Osteocyte (in vitro differentiated cells): ENCODE measurements at regions not wholly inside any gene's neighbourhood (a gene's known extent, or its start where the extent isn't known, plus 50 kb on each side); places are given as distances from the start of the nearest gene placed in this dataset.

ENCODE experiments used
- DNase-seq: peaks from one replicate; pipeline ENCODE4 v3.0.0; 2021; ENCODE audit warnings: mixed read lengths; ENCODE audit not compliant: unreplicated experiment; ENCODE audit errors: extremely low spot score
- H3K27ac Mint-ChIP-seq: one replicate; pipeline ENCODE4 v1.8.0; 2021; ENCODE audit warnings: mild to moderate bottlenecking, mixed read lengths; ENCODE audit not compliant: unreplicated experiment
- H3K27me3 Mint-ChIP-seq: one replicate; pipeline ENCODE4 v1.8.0; 2021; ENCODE audit warnings: mixed read lengths; ENCODE audit not compliant: unreplicated experiment
- H3K36me3 Mint-ChIP-seq: one replicate; pipeline ENCODE4 v1.8.0; 2021; ENCODE audit warnings: mixed read lengths; ENCODE audit not compliant: unreplicated experiment
- H3K4me1 Mint-ChIP-seq: one replicate; pipeline ENCODE4 v1.8.0; 2021; ENCODE audit warnings: mixed read lengths; ENCODE audit not compliant: unreplicated experiment
- H3K4me3 Mint-ChIP-seq: one replicate; pipeline ENCODE4 v1.8.0; 2021; ENCODE audit warnings: mild to moderate bottlenecking, moderate library complexity, mixed read lengths; ENCODE audit not compliant: unreplicated experiment
- H3K9me3 Mint-ChIP-seq: one replicate; pipeline ENCODE4 v1.8.0; 2021; ENCODE audit warnings: mixed read lengths; ENCODE audit not compliant: unreplicated experiment
- TF ChIP-seq, protein P1 (sequence below): fragments of 200-600 bp; sonication (generic); IDR thresholded peaks from 2 replicates; pipeline ENCODE4 v1.5.0; 2021; ENCODE audit warnings: antibody characterized with exemption, mild to moderate bottlenecking, moderate library complexity

DNA sequence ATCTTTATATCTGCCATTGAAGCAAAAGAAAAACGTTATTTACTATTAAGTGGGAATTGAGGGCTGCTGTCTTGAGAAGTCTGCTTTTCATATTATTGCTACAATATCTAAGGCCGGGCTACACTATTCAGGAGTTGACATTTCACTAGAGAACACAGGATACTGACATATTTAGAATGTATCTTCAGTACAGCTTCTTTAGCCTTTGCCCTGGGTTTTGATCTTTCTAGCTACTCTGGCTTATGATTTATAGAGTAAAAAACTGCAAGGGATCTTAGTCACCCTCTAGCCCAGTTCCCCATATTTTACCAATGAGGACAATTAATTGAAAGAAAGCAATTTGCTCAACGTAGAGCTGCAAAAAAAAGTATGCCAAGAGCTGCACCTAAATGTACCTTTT lies 307.4 kb upstream of the DPPA4 start:
- DNase-seq: no peak
- TF ChIP-seq, protein P1, sequence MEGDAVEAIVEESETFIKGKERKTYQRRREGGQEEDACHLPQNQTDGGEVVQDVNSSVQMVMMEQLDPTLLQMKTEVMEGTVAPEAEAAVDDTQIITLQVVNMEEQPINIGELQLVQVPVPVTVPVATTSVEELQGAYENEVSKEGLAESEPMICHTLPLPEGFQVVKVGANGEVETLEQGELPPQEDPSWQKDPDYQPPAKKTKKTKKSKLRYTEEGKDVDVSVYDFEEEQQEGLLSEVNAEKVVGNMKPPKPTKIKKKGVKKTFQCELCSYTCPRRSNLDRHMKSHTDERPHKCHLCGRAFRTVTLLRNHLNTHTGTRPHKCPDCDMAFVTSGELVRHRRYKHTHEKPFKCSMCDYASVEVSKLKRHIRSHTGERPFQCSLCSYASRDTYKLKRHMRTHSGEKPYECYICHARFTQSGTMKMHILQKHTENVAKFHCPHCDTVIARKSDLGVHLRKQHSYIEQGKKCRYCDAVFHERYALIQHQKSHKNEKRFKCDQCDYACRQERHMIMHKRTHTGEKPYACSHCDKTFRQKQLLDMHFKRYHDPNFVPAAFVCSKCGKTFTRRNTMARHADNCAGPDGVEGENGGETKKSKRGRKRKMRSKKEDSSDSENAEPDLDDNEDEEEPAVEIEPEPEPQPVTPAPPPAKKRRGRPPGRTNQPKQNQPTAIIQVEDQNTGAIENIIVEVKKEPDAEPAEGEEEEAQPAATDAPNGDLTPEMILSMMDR: no peak
- H3K36me3 Mint-ChIP-seq: no peaks in the 10 kb centered on the region
- no peak overlapping the region for H3K27ac Mint-ChIP-seq
- H3K9me3 Mint-ChIP-seq: peaks cover 5% of the 10 kb centered on the region
- peaks cover 2% of the 10 kb centered on the region for H3K4me1 Mint-ChIP-seq
- peaks cover 5% of the 10 kb centered on the region for H3K27me3 Mint-ChIP-seq
- H3K4me3 Mint-ChIP-seq: no peak overlapping the region

DNA sequence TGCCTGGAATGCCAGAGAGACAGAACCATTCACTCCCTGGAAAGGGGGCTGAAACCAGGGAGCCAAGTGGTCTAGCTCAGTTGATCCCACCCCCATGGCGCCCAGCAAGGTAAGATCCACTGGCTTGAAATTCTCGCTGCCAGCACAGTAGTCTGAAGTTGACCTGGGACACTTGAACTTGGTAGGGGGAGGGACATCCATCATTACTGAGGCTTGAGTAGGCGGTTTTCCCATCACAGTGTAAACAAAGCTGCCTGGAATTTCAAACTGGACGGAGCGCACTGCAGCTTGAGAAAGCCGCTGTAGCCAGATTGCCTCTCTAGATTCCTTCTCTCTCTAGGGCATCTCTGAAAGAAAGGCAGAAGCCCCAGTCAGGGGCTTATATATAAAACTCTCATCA lies 310.7 kb upstream of the DPPA4 start:
- no peak for DNase-seq
- Mint-ChIP-seq H3K9me3 (peaks cover 20% of the 10 kb centered on the region), H3K27me3 (peaks cover 12% of the 10 kb centered on the region), H3K4me3 (no peak overlapping the region), H3K36me3 (no peaks in the 10 kb centered on the region), H3K4me1 (no peaks in the 10 kb centered on the region), H3K27ac (no peak overlapping the region)
- TF ChIP-seq, protein P1: no peak

DNA sequence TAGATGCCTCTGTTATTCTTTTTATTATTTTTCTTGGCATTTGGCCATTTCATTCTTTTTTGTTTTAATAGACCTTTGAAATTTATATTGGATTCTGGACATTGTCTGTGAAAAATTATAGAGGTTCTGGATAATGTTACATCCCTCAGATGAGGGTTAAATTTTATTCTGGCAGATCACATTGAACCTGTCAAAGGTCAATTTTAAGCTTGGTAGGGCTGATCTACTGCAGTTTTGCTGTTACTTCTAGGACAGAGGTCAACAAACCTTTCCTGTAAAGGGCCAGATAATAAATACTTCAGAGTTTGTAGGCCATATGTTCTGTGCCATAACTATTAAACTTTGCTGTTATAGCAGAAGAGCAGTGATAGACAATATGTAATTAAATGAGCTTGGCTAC lies 318.9 kb upstream of the DPPA4 start:
- no peak for DNase-seq
- H3K36me3 Mint-ChIP-seq: no peaks in the 10 kb centered on the region
- H3K27ac Mint-ChIP-seq: no peak overlapping the region
- no peak overlapping the region for H3K4me3 Mint-ChIP-seq
- H3K4me1 Mint-ChIP-seq: no peaks in the 10 kb centered on the region
- H3K27me3 Mint-ChIP-seq: peaks cover under 1% of the 10 kb centered on the region
- H3K9me3 Mint-ChIP-seq: peaks cover 10% of the 10 kb centered on the region
- TF ChIP-seq, protein P1: no peak

DNA sequence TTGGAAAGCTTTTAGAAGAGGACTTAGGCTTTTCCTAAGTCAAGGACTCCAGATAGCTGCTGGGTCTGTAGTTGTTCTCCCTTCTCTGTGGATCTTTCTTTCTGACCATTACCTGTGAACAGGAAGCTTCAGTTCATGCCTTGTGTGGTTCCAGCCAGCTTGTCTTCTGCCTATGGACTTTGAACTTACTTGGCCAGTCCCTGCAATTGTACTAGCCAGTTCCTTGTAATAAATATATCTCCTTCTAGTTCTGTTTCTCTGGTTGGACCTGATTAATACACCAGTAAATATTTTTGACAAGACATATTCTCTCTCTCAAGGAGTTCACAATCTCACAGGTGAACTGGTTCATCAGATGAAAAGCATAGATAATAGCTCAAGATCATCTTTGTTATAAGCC lies 341.3 kb upstream of the DPPA4 start:
- H3K36me3 Mint-ChIP-seq: no peaks in the 10 kb centered on the region
- no peak overlapping the region for H3K4me3 Mint-ChIP-seq
- no peak for DNase-seq
- TF ChIP-seq, protein P1: no peak
- H3K9me3 Mint-ChIP-seq: no peaks in the 10 kb centered on the region
- no peaks in the 10 kb centered on the region for H3K4me1 Mint-ChIP-seq
- no peak overlapping the region for H3K27ac Mint-ChIP-seq
- peaks cover 2% of the 10 kb centered on the region for H3K27me3 Mint-ChIP-seq

DNA sequence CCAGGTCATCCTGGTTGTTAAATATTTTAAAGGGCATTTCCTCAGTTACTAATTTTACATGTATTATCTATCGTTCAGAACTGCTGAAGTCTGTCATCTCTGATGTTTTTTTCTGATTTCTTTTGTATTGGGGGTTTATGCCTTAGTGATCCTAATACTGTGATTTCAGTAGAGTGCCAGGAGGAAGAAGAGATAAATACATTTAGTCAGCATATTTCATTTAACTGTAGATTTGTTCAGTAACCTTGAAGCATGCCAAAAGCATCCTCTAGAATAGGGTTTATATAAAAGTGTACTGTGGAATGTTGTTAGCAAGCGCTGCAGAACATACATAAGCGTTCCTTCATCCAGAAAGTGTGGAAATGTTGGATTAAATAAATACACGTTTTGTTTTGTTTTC lies 342.3 kb upstream of the DPPA4 start:
- DNase-seq: no peak
- no peaks in the 10 kb centered on the region for H3K4me1 Mint-ChIP-seq
- no peaks in the 10 kb centered on the region for H3K36me3 Mint-ChIP-seq
- TF ChIP-seq, protein P1: no peak
- H3K27me3 Mint-ChIP-seq: no peaks in the 10 kb centered on the region
- H3K27ac Mint-ChIP-seq: no peak overlapping the region
- H3K4me3 Mint-ChIP-seq: no peak overlapping the region
- H3K9me3 Mint-ChIP-seq: no peaks in the 10 kb centered on the region
